IPS DF 19.7 (cell line): ENCODE measurements at regions not wholly inside any gene's neighbourhood (a gene's known extent, or its start where the extent isn't known, plus 50 kb on each side); places are given as distances from the start of the nearest gene placed in this dataset.
A peak's percentile ranks its signal among the peaks of the same experiment; 100 is the strongest.

Experiments
- DNase-seq: peaks from one replicate; pipeline ENCODE4 v3.0.0-alpha.2; 2013; ENCODE audit warnings: low read depth, low spot score

DNA sequence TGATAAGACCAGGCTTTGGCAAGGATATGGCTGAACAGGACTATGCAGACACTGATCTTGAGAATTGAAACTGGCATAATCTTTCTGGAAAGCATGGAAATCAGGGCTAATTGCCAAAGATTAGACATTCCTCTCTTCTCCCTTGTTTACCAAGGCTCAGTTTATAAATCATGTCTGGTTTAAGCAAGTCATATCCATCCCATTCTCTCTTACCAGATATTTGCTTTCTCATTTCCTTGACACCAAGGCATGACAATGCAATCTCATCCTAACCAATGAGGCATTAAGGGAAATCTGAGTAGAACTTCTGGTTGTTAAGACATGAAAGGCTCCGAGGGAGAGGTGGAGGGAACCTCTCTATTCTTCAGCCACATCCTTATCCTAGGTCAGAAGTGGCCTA lies 110.3 kb upstream of the CEP85L start:
- DNase-seq, result no peak

GRCh38 chr6:118758946-118759345 lies 107.6 kb upstream of the CEP85L start:
- DNase-seq, result no peak

- no peak for DNase-seq
Measured at GRCh38 chr6:118755941-118756646, 104.7 kb upstream of the CEP85L start.

- no peak for DNase-seq
Measured at GRCh38 chr6:118752803-118753202, 101.4 kb upstream of the CEP85L start.

GRCh38 chr6:118751072-118751471 lies 99.7 kb upstream of the CEP85L start:
- no peak for DNase-seq

- no peak for DNase-seq
Measured at GRCh38 chr6:118750143-118750542, 98.8 kb upstream of the CEP85L start.

- peak; percentile 28 for DNase-seq
Measured at GRCh38 chr6:118748311-118749062, 97.1 kb upstream of the CEP85L start.

GRCh38 chr6:118746825-118747174 lies 95.4 kb upstream of the CEP85L start:
- DNase-seq, result no peak

DNA sequence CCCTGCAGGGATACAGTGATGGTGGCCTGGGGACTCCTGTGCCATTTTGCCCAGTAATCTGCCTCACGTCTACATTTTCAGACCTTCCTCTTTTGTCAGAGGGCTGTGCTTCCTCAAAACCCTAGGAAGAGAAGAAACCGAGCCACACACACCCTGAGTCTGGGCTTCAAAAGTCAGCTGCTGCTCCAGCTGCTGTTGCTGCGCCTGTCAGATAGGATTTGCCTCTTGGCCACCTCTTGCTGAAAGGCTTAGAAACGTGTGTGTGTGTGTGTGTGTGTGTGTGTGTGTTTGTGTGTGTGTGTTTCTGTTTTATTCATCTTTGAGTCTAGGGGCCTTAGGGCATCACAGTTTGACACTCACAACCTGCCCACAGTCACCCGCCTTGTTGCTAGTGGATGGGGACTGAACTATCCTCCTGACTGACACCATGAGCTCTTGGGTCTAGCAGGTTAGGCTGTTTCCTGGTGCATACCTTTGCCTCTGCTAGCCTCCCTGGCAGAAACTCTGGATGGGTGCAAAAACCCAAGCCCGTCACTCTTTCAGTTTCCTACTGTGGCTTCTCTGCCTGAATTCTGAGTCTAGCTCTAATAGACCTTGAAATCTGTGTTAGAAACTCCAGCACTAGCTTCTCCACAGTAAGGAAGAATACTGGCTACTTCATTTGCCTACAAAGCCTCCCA lies 94.9 kb upstream of the CEP85L start:
- DNase-seq, result no peak

DNA sequence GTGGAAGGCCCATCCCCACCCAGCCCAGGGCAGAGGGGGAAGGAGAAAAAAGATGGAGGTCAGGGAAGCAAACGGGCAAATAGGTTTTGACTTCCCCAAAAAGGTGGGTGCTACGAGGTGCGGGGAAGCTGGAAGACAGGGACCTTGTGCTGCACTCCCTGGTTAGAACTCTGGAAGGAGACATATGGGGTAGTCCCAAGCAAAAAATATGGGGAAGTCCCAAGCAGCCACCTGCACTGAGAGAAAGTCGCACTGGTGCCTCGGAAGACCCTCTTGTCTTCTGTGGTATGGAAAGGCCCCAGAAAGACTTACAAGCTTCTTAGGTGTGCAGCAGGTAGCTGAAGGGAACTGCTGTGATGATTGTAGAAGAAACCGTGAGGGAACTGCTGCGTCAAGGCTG lies 93.8 kb upstream of the CEP85L start:
- DNase-seq, result no peak

GRCh38 chr6:118744261-118744941 lies 93.0 kb upstream of the CEP85L start:
- DNase-seq, result no peak

DNA sequence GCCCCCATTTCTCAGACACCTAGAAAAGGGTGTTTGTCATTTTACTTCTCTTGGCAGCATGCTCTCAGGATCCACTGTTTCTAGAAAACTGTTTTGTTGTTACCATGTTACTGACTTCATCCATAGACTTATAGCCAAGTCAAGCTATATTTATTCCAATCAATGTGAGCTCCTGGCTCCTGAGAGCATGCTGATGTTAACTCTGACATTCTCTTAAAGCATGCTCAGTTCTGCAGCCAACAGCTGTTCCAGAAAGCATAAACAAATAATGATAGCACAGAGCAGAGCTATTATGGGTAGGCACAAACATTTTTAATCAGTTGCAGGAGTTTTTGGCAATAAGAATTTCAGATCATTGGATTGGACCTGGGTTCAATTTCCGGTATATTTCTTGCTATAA lies 92.4 kb upstream of the CEP85L start:
- DNase-seq, result no peak

DNA sequence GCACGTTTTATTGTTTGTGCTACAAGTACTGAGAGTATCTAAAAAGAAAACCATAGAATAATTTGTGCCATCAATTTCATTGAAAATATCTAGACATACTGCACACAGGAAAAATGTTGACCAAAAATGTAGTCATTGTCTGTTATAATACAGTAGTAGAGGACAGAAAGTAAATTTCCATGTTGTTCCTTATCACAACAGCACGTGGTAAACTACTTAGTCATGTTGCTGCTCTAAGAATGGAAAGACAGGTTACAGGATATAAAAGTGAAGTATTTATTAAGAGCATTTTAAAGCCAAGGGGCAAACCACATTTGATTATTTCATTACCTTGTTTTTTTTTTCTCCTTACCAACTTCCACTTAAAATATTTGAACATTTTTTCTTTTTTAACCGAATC lies 89.0 kb upstream of the CEP85L start:
- DNase-seq, result no peak

- no peak for DNase-seq
Measured at GRCh38 chr6:118739696-118740353, 88.4 kb upstream of the CEP85L start.

DNA sequence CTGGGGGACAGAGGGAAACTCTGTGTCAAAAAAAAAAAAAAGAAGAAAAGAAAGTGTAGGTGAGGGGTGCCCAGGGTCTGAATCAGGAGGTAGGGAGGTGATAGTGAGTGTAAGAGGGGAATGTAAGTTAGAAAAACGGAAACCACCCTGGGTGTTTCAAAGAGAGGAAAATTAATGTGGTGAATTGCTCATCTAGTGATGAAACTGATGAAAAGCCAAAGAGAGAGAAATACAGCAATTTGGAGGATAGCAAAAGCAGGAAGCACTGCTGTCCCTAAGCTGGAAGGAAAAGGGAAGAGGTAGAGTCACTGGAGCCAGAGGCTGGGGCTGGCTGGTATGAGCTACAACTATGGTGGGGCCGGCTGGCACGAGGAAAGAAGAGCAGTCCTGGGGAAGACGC lies 85.0 kb upstream of the CEP85L start:
- DNase-seq, result no peak

DNA sequence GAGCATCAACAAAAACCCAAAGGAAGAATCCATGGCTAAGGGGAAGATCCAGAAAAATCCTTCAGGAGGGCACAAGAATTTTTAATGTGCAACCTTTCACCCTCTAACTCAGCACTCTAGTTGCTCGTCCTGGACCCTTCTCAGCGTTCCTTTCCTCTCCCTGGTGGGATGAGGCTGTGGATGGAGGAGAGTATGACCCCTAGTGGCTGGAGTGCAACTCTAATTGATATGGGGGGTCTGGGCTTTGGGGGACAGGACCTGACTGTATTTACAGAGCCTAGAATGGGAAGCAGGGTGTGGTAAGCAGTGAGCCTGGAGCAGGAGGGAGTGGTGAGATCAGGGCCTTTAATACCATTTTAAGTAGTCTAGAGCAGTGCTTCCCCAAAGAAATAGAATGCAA lies 83.9 kb upstream of the CEP85L start:
- DNase-seq, result peak; percentile 59

DNA sequence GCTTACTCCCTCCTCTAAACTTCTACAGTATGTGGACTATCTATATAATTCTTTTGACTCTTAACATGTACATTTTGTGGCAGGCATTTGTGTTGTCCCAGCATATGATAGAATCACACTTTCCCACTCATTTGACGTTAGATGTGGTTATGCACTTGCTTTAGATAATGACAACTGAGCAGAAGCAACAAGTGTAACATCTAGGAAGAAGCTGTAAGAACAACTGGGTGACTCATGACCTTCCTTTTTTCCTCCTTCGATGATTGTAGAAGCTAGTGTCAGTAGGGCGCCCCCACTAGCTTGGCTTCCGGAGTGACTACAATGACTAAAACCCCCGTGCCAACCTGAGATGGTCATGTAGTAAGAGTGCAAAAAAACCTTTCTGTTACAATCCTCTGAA lies 74.6 kb upstream of the CEP85L start:
- DNase-seq, result no peak

- no peak for DNase-seq
Measured at GRCh38 chr6:118724211-118724610, 72.8 kb upstream of the CEP85L start.

- DNase-seq, result no peak
Measured at GRCh38 chr6:118722829-118723813, 71.7 kb upstream of the CEP85L start.

- no peak for DNase-seq
Measured at GRCh38 chr6:118720125-118720473, 68.7 kb upstream of the CEP85L start.
